HuH-7 (cell line): ENCODE measurements at regions not wholly inside any gene's neighbourhood (a gene's known extent, or its start where the extent isn't known, plus 50 kb on each side); places are given as distances from the start of the nearest gene placed in this dataset.

Source experiments
- DNase-seq: peaks from one replicate; pipeline ENCODE4 v3.0.0; 2011; ENCODE audit warnings: low spot score

DNA sequence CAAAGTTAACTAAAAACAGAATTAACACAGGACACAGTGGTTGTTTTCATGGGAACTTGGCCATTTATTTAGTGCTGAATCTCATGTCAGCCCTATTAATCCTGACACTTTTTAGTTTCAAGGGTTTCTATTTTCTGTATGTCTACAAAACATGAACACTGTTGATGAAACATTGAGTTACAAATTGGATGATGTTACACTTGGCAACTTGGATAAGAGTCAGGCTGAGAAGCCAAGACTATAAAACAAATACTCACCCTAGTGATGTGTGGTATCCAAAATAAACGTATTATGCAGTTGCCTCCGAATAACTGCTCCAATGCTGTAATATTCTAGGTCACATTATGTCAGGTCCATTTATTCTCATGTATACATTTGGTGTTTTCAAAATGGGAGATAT, 349.6 kb downstream of the ZIC1 start:
- no peak for DNase-seq

DNA sequence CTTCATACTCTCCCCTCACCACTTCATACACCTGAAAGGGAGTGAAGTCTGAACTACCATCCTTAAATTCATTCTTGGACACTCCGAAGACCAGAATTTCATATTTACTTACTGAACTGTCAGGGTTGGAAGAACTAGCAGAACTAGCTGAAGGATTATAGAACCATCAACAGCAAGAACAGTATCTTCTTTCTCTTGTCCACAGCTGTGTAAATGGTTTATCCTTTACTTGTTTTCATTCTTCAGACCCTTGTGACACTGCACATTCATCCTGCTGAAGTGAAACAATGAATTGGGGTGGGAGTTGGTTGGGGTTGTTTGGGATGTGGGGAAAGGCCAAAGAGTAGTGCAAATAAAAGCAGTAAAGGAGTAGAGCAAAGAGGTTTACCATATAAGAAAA, 350.9 kb downstream of the ZIC1 start:
- DNase-seq: no peak

DNA sequence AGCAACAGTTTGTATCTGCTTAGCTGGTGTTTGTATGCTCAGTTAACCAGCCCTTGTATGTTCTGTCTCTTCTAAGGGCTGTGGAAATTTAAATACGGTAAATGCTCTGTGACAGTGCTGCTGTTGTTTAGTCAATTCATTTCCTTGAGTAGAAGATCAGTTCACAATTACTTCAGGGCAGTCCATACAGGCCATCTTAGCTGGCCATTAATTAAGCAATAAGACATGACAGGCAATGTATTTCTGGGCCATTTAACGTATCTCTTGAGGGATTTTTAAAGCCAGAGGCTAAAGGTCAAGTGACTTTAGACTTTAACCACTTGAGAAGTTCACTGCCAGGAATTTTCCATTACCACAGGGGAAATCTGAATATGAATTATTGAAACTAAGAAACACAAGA, 351.8 kb downstream of the ZIC1 start:
- no peak for DNase-seq

DNA sequence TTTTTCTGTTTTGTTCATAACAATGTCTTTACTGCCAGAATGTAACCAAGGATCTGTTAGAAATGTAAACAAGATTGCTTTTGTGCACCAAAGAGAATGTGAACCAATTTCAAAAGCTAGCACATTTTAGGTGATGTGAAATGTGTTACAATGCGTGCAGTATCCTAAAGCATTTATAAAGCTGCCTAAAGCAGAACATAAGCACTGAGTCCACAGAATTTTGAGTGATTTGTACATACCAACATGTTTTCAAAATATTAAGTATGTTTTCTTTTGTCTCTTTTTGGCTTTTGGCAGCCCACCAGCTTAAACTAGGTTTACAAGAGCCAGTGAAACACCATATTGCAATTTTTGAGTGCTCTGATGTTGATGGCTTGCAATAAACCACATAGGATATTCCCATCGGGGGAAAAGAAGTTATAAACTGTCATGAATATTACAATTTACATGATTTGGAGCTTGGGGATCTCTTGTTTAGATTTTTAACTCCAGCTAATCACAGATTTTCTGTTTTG, 364.0 kb downstream of the ZIC1 start:
- DNase-seq: no peak

DNA sequence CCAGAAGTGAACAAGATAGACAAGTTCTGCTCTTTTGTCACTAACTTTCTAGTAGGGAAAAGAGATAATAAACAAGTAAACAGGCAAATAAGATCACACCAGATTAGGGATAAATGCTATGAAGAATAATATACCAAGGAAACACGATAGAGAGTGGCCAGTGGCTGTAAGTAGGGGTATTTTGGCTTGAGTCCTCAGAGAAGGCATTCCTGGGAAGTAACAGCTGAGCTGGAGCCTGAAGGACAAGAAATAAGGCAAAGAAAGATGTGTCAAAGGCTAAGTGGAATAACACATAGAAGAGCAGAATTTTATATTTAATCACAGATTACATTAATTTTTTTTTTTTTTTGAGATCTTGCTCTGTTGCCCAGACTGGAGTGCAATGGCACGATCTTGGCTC, 366.2 kb downstream of the ZIC1 start:
- DNase-seq: no peak

DNA sequence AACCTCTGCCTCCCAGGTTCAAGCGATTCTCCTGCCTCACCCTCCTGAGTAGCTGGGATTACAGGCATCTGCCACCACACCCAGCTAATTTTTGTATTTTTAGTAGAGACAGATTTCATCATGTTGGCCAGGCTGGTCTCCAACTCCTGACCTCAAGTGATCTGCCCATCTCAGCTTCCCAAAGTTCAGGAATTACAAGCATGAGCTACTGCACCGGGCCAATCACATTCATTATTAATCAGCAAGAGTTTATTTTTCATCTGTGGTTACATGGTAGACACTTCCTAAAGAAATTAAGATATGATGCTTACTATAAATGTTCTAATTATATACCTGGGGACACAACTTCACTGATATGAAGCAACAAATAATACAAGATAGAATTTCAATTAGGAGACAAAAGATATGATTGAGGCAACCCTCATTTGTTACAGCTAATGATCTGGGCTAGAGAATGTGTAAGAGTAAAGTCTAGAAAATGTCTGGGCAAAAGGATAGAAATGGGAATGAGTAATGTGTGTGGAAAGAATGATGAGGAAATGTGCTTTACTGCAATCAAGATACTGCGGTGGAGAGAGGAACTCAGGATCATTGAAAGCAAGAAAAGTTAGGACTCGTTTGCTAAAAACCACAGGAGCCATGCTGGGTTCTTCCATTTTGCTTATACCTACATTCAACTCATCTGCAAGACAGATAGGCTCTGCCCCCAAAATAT, 366.8 kb downstream of the ZIC1 start:
- no peak for DNase-seq

DNA sequence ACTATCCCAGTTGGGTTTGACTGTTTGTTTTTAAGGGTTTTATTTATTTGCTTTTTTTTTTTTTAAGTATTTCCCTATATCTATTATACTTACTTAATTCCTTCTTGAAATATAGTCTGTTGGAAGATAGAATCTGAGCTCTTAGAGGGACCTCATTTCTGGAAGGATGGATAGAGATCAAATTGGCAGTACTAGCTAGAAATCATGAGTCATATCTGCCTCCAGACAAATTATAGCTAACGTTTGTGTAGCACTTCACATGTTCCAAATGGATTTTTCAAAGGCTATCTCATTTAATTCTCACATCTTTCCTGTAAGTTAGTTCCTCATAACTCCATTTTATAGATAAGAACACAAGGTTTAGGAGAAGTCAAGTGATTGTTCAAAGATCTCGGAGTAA, 384.7 kb downstream of the ZIC1 start:
- DNase-seq: no peak

DNA sequence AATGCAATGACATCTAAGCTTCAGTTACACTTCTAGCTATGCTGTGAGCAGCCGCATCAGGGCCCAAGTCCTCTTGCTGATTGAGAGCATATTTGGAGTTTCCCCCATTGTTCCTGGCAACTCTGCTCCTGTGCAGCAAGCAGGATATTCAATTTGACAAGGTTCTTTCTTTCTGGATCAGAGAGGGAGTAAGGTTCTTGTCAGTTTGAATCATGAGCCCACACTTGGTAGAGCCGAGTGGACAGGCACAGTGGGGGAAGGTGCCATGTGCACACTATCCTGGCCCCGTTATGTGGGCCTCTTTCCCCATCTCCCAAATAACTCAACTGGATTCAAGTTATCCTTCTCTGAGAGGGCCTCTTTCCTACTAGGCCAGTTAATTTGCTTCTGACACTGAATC, 385.4 kb downstream of the ZIC1 start:
- no peak for DNase-seq

DNA sequence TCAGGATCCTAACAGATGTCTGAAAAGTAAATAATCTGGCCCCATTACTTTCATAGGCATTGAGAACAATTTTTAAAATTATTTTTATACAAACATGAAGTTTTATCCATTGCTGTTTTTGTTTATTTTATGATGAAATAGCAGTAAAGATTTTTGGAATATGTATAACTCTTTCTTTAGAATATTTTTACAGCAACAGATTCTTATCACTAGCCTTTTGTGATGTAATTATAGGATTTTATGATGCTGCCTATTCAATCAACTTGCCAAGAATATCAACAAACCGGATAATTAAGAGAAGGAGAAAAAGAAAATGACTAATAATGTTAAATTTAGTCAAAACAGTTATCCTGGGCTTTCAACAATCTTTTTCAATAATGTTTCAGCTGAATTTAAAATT, 386.3 kb downstream of the ZIC1 start:
- DNase-seq: no peak

DNA sequence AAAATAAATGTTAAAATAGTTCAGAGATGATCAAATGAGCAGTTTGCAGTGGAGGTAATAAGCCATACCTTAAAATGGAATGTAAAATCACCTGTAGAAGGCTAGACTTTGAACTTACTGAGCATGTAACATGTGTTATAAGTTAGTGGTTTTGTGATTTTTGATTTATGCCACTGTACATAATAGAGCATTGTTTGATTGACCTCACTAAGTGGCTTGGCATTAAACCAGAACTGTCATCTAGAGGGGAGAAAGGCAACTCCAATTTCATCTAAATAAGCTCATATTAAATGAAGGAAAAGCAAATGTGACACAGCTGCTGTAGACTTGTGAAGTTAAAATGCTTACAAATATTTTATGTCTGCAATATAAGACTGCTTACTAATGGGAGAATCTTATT, 387.9 kb downstream of the ZIC1 start:
- DNase-seq: no peak

DNA sequence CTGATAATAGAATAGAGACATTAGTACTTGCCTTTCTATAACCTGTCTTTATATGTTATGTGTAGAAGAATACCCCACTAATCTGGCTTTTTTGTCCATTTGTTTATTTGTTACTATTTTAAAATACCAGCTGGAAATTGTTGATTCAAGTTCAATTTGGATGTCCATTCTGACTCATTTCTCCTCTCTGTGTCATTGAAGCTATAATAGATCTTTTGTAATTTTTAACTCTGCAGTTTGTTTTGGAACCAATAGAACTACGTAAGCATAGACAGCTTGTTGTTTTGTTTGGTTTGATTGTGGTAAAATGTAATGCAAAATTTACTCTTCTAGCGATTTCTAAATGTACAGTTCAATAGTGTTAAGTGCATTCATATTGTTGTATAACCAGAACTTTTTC, 390.4 kb downstream of the ZIC1 start:
- DNase-seq: no peak

DNA sequence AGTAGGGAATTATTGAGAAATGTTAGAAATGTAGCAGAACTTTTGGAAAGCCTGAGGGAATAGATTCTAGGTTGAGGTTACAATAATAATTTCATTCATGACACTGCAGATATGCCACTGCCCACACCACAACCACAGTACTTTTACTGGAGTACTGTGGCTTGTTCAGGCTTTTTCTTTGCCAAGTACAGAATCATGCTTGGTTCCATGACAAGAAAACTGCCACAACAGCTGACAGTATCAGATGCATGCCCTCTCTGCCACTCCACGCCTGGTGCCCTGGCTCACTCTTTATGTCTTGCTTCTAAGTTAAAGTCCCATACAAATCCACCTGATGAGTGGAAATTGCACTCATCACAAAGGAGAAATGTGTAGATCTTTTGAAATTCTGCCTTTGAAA, 398.6 kb downstream of the ZIC1 start:
- no peak for DNase-seq

DNA sequence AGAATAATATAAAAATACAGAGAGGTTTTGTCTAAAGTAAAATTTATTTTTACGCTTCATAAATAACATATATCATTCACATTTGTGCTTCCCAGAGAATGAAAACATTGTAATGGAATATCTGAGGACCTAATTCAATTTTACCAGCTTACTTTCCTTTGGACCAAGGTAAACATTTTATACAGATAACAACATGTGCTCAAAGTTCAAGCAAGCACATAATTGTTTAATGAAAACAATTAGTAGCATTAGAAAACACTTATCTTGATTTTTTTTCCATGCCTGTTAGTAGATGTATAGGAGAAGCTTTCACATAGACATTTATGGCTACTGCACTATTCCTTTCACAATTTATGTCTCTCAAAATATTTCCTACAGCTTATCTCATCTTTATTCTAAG, 400.0 kb downstream of the ZIC1 start:
- no peak for DNase-seq

DNA sequence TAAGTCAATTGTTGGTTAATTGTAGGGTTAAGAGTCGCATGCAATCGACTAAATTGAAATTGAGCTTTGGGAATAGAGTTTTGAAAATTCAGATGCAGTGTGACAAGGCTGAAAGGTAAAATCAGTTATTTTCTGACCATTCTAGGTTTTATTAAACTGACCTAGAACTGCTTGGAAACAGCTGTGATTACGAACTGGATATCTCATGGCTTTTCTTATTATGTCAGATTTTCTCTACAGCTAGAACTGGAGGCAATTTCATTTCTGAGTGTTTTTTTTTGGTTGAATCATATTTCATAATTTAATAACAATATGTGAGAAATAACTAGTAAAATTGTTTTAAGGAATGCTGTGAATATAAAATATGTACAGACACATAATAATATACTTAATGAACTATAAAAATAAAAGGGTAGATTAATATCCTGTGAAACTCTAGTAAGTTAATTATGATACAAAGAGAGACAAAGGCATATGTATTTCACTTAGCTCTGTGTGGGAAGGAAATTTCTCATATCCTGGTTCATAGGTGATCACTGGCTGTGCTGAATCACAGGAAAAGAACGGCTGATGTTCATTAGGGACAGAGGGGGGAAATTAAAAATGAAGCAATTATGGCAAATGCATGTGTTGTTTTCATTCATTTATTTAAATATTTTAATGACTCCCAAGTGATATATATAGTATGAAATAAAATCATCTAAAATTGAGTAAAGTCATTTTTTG, 403.2 kb downstream of the ZIC1 start:
- DNase-seq: no peak

DNA sequence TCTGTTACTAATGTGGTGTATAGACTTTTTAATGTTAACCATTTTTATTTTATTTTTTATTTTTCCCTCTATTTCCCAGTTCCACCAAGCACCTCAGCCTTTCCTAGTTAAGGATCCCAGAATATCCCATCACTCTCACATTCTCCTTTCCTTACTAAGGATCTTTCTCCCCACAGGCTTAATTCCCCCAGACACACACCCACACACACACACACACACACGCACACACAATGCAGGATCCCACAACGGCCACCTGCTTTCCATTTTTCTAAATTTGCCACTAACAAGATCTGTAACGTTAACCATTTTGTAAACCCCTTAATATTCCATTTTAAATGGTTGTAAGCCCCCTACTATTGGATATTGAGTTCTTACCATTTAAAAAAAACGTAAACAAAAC, 404.1 kb downstream of the ZIC1 start:
- DNase-seq: no peak

DNA sequence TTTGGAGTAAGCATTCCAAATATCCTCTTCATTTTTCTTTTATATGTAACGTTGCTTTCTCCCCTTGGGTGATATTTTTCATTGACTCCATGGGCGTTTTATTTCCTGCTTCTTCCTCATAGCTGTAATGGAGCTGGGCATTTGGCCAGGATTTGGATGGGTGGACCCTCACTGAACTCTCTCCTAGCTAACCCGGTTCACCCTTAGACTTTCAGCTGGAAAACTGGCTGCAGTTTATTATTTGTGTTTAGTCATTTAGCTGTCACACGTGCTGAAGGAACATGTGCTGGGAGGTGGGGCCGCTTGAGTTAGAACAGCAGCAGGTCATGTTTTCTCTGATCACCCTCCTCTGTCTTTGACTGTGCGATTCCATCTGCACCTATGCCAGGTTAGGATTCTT, 407.6 kb downstream of the ZIC1 start:
- DNase-seq: no peak

DNA sequence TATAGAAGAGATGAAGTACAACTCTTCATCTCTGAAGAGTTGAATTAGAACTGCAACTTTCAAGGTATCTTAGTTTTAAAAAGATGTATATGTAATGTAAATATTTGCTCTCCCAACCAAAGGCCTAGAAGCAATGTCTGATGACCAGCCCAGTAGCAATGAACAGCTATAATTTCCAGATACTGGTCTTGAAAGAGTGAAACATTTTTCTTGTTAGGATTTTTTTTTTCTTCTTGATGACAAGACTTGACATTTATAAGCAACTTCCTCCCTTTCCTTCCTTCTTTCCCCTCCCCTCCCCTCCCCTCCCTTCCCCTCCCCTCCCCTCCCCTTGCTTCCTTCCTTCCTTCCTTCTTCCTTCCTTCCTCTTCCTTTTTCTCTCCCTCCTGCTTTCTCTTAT, 423.4 kb downstream of the ZIC1 start:
- no peak for DNase-seq

DNA sequence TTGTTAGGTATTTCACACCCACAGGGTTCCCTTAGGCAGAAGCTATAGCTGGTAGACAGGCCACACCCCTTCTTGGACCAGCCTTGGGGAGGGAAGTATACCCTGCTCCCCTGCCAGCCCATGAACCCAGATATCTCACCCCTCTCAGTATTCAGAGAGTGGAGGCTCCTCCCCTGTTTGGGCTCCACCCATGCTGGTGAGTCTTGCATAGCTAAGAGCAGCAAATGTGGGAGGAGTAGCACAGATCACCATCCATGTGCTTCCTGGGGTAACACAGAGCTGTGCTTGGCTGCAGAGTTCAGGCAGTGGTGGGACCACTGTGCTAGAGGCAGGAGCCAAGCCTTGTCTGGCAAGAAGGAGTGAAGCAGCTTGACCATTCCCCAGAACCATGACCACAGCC, 427.2 kb downstream of the ZIC1 start:
- no peak for DNase-seq

DNA sequence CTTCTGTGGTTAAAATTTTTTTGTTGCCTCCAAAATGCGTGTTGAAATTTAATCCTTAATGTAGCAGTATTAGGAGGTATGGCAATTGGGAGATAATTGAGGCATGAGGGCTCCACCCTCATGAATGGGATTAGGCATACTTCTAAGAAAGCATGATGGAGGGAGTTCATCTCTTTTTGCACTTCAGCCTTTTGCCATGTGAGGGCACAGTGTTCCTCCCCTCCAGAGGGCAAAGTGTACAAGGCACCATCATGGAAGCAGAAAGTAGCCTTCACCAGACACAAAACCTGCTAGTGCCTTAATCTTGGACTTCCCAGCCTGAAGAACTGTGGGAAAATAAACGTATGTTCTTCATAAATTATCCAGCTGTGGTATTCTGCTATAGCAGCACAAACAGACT, 429.5 kb downstream of the ZIC1 start:
- no peak for DNase-seq

DNA sequence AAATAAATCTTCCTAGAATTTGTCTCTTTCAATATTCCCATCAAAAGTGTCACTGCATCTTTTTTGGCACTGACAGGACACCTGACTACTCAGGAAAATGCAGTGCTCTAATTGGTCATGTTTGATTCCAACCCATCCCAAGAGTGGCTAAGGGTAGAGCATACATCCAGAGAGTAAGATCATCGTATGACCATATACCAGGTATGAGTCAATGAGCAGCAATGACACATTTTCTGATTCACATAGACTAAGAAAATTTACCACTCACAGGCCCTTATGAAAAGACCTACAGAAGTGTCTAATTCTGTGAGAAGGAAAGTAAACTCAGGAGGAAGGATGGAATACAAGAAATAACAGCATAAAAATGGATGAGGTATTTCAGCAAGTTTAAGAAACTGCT, 434.2 kb downstream of the ZIC1 start:
- no peak for DNase-seq

DNA sequence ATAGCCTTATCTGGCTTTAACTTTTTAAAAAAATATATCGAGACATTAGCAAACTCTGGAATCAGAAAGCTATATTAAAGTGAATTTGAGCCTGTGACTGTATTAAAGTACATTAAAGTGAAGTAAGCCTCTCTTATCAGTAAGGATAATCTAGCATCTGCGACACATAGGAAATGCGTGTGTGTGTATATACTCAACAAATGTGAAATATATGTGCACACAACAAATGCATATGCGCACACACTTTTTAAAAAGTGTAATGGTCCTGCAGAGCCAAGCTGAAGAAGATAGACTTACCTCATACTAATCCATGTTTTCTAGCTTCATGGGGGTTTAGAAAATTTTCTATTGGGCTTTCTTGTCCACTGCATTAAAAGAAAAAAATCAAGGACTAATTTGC, 437.1 kb downstream of the ZIC1 start:
- DNase-seq: no peak

DNA sequence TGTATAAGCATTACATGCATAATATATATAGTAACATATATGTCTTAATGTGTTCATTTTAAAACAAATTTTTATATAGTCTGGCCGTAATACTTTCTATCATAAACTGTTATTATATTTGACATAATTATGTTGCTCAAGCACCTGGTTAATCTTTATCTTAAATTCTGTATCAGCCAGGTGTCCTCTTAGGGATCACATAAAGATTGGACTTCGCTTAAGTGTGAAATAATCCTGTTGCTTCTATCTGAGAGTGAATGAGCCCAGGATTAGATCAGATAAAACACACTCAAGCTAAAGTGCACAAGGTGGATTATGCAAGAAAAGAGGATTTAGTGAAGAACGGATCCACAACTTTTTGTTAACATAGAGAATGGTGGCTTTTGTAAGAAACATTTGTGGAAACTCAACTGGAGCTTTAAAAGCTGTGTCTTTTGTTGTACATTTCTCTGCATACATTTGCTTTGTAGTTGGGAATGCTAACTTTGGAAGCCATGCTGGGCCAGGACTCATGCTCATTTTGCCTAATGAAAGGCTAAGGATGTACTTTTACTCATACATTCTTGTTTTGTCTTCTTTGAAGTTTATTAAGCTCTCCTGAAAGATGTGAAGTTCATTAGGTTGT, 437.8 kb downstream of the ZIC1 start:
- no peak for DNase-seq

DNA sequence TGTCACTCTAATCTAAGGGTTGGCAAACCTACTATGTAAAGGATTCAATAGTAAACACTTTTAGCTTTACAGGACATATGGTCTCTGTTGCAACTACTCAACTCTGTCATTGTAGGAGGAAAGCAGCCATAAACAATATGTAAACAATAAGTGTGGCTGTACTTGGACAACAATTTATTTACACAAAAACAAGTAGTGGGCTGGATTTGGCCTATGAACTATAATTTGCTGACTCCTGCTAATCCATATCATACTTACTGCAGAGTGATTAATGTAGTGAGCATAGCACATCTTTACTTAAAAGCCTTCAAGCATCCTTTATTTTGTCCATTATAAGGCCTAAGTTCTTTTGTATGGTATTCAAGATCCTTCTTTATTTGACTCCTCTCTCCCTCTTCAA, 441.9 kb downstream of the ZIC1 start:
- no peak for DNase-seq
